H9 (cell line): ENCODE measurements at regions not wholly inside any gene's neighbourhood (a gene's known extent, or its start where the extent isn't known, plus 50 kb on each side); places are given as distances from the start of the nearest gene placed in this dataset.
A peak's percentile ranks its signal among the peaks of the same experiment; 100 is the strongest.

Source experiments
- DNase-seq: peaks from one replicate; pipeline ENCODE4 v3.0.0-alpha.2; 2017
- H2AFZ ChIP-seq: one replicate; pipeline ENCODE4 v1.6.1; 2013; ENCODE audit warnings: mild to moderate bottlenecking, low read length, control low read depth, moderate library complexity
- H2AK5ac ChIP-seq: 2 replicates; pipeline ENCODE4 v1.6.1; 2013; ENCODE audit warnings: low read length, control low read depth, mixed read lengths; ENCODE audit not compliant: insufficient read length
- H2BK120ac ChIP-seq: one replicate; pipeline ENCODE4 v1.6.1; 2013; ENCODE audit warnings: low read depth, mild to moderate bottlenecking, low read length, control low read depth, inconsistent platforms; ENCODE audit not compliant: poor library complexity, severe bottlenecking
- H2BK12ac ChIP-seq: 2 replicates; pipeline ENCODE4 v1.6.1; 2013; ENCODE audit warnings: low read length, control low read depth, mixed read lengths, low read depth; ENCODE audit not compliant: insufficient read length
- H2BK15ac ChIP-seq: 2 replicates; pipeline ENCODE4 v1.6.1; 2013; ENCODE audit warnings: low read depth, low read length, control low read depth
- H2BK20ac ChIP-seq: one replicate; pipeline ENCODE4 v1.6.1; 2013; ENCODE audit warnings: low read depth, mild to moderate bottlenecking, low read length, control low read depth, inconsistent platforms; ENCODE audit not compliant: poor library complexity, severe bottlenecking
- H2BK5ac ChIP-seq: 2 replicates; pipeline ENCODE4 v1.6.1; 2013; ENCODE audit warnings: low read length, control low read depth, mixed read lengths; ENCODE audit not compliant: insufficient read length
- H3K14ac ChIP-seq: 2 replicates; pipeline ENCODE4 v1.6.1; 2013; ENCODE audit warnings: low read length, control low read depth; ENCODE audit not compliant: insufficient read depth
- H3K18ac ChIP-seq: 2 replicates; pipeline ENCODE4 v1.6.1; 2013; ENCODE audit warnings: low read depth, mild to moderate bottlenecking, mixed read lengths, low read length, control low read depth; ENCODE audit not compliant: insufficient read length
- H3K23ac ChIP-seq: 2 replicates; pipeline ENCODE4 v1.6.1; 2013; ENCODE audit warnings: low read length, control low read depth, mixed read lengths, low read depth; ENCODE audit not compliant: insufficient read length
- H3K23me2 ChIP-seq: 2 replicates; pipeline ENCODE4 v1.6.1; 2013; ENCODE audit warnings: low read depth, mild to moderate bottlenecking, mixed read lengths, low read length, control low read depth; ENCODE audit not compliant: insufficient read length, poor library complexity, severe bottlenecking
- H3K27ac ChIP-seq: 2 replicates; pipeline ENCODE4 v1.5.1; 2013; ENCODE audit warnings: low read length, control low read depth, mixed read lengths, low read depth; ENCODE audit not compliant: insufficient read length
- H3K27me3 ChIP-seq: 2 replicates; pipeline ENCODE4 v1.6.1; 2013; ENCODE audit warnings: low read length, control low read depth, inconsistent platforms; ENCODE audit not compliant: insufficient read depth
- H3K4ac ChIP-seq: 2 replicates; pipeline ENCODE4 v1.6.1; 2013; ENCODE audit warnings: low read depth, mild to moderate bottlenecking, control low read depth, inconsistent platforms, low read length, moderate library complexity
- H3K4me1 ChIP-seq: 2 replicates; pipeline ENCODE4 v1.6.1; 2013; ENCODE audit warnings: low read length, control low read depth, inconsistent platforms; ENCODE audit not compliant: insufficient read depth
- H3K4me2 ChIP-seq: 2 replicates; pipeline ENCODE4 v1.6.1; 2013; ENCODE audit warnings: low read length, control low read depth, mixed read lengths; ENCODE audit not compliant: insufficient read length, insufficient read depth
- H3K56ac ChIP-seq: 2 replicates; pipeline ENCODE4 v1.6.1; 2013; ENCODE audit warnings: low read depth, mild to moderate bottlenecking, mixed read lengths, low read length, control low read depth; ENCODE audit not compliant: insufficient read length
- H3K79me1 ChIP-seq: 2 replicates; pipeline ENCODE4 v1.6.1; 2013; ENCODE audit warnings: low read depth, mild to moderate bottlenecking, moderate library complexity, low read length, control low read depth, inconsistent platforms; ENCODE audit not compliant: insufficient read depth, poor library complexity, severe bottlenecking
- H3K79me2 ChIP-seq: 2 replicates; pipeline ENCODE4 v1.6.1; 2013; ENCODE audit warnings: low read length, control low read depth, inconsistent platforms; ENCODE audit not compliant: insufficient read depth
- H3K9ac ChIP-seq: 2 replicates; pipeline ENCODE4 v1.6.1; 2013; ENCODE audit warnings: low read length, control low read depth, mixed read lengths; ENCODE audit not compliant: insufficient read length; ENCODE audit errors: extremely low read depth
- H3K9me3 ChIP-seq: one replicate; pipeline ENCODE4 v1.6.1; 2013; ENCODE audit warnings: low read depth, low read length, inconsistent platforms; ENCODE audit not compliant: control insufficient read depth
- H3T11ph ChIP-seq: one replicate; pipeline ENCODE4 v1.6.1; 2013; ENCODE audit warnings: mild to moderate bottlenecking, low read length, control low read depth, inconsistent platforms
- H4K20me1 ChIP-seq: one replicate; pipeline ENCODE4 v1.6.1; 2013; ENCODE audit not compliant: control insufficient read depth, insufficient read length, insufficient read depth
- H4K5ac ChIP-seq: 2 replicates; pipeline ENCODE4 v1.6.1; 2013; ENCODE audit warnings: low read depth, mild to moderate bottlenecking, mixed read lengths, low read length, control low read depth; ENCODE audit not compliant: insufficient read length
- H4K8ac ChIP-seq: replicated peaks from 2 replicates; pipeline ENCODE4 v1.6.1; 2013; ENCODE audit warnings: low read length, control low read depth, mixed read lengths, low read depth; ENCODE audit not compliant: insufficient read length
- H4K91ac ChIP-seq: 2 replicates; pipeline ENCODE4 v1.6.1; 2013; ENCODE audit warnings: low read depth, mild to moderate bottlenecking, moderate library complexity, mixed read lengths, low read length, control low read depth; ENCODE audit not compliant: insufficient read length
- H3K27ac Mint-ChIP-seq, 3 experiments: 2 replicates in 2 of 3; 3 replicates in 1 of 3; pipeline ENCODE4 v1.8.0; 2020 to 2021; ENCODE audit warnings: mixed read lengths in 3 of 3, mild to moderate bottlenecking in 1 of 3, moderate library complexity in 1 of 3
- H3K27me3 Mint-ChIP-seq: 2 replicates; pipeline ENCODE4 v1.8.0; 2021; ENCODE audit warnings: low read depth, mild to moderate bottlenecking, moderate library complexity, mixed read lengths
- H3K36me3 Mint-ChIP-seq, 3 experiments: 2 replicates in 2 of 3; 3 replicates in 1 of 3; pipeline ENCODE4 v1.8.0; 2020 to 2021; ENCODE audit warnings: low read depth in 3 of 3, mixed read lengths in 3 of 3; ENCODE audit not compliant: insufficient read depth in 1 of 3
- H3K4me1 Mint-ChIP-seq, 2 experiments: 2 replicates each; pipeline ENCODE4 v1.8.0; 2020; ENCODE audit warnings: mixed read lengths in 2 of 2
- H3K4me3 Mint-ChIP-seq, 2 experiments: 2 replicates in 1 of 2; 3 replicates in 1 of 2; pipeline ENCODE4 v1.8.0; 2020 to 2021; ENCODE audit warnings: mild to moderate bottlenecking in 2 of 2, mixed read lengths in 2 of 2, moderate library complexity in 1 of 2
- H3K9me3 Mint-ChIP-seq, 2 experiments: 2 replicates in 1 of 2; 3 replicates in 1 of 2; pipeline ENCODE4 v1.8.0; 2020; ENCODE audit warnings: mild to moderate bottlenecking in 2 of 2, mixed read lengths in 2 of 2, moderate library complexity in 1 of 2
- CTCF ChIP-seq: fragments of 200-600 bp; sonication (generic); conservative IDR thresholded peaks from 3 replicates; pipeline ENCODE4 v1.8.0; 2021; ENCODE audit warnings: antibody characterized with exemption, mild to moderate bottlenecking
- WGBS: extraction: QIAGEN DNeasy Blood & Tissue Kit; methylation state at CpG from one replicate; pipeline ENCODE4 v1.1.7; 2013; ENCODE audit warnings: missing lambda C conversion rate, low lambda C conversion rate, mixed read lengths; ENCODE audit not compliant: insufficient read length; ENCODE audit errors: extremely low coverage; 5-methylcytosine and 5-hydroxymethylcytosine counted together

GRCh38 chr17:71118039-71118438 is 948.7 kb downstream of the KCNJ2 start:
- Histone ChIP-seq H3K9me3 (no peaks in the 10 kb centered on the region), H2BK120ac (no peak overlapping the region), H3K23me2 (no peaks in the 10 kb centered on the region), H2AFZ (no peak overlapping the region), H3K4me1 (0 out of 2 replicates have a peak, but pooled peaks cover 2% of the 10 kb centered on the region), H3K79me1 (no peaks in the 10 kb centered on the region), H3K4ac (no peak overlapping the region), H3K79me2 (no peaks in the 10 kb centered on the region), H2BK5ac (no peak overlapping the region), H3T11ph (no peak overlapping the region), H2BK20ac (no peak overlapping the region), H4K91ac (no peak overlapping the region), H3K18ac (no peak overlapping the region), H3K4me2 (no peak overlapping the region), H2AK5ac (no peak overlapping the region), H3K27ac (no peak overlapping the region), H4K5ac (no peak overlapping the region), H3K9ac (no peak overlapping the region), H4K8ac (no peak overlapping the region), H2BK12ac (no peak overlapping the region), H3K23ac (no peak overlapping the region), H3K14ac (no peak overlapping the region), H2BK15ac (no peak overlapping the region), H4K20me1 (no peaks in the 10 kb centered on the region), H3K56ac (no peak overlapping the region), H3K27me3 (no peaks in the 10 kb centered on the region)
- peaks cover 4 to 9% of the 10 kb centered on the region in 2 experiments; a peak in 3 of 4 replicates for H3K4me1 Mint-ChIP-seq
- no peaks in the 10 kb centered on the region for H3K9me3 Mint-ChIP-seq
- no peak for DNase-seq
- H3K27ac Mint-ChIP-seq, result no peak overlapping the region
- H3K4me3 Mint-ChIP-seq, result no peak overlapping the region
- H3K27me3 Mint-ChIP-seq, result no peaks in the 10 kb centered on the region
- TF ChIP-seq CTCF, result peak; percentile 67
- H3K36me3 Mint-ChIP-seq, result no peaks in the 10 kb centered on the region
- no CpG with 5 or more reads among the region's 4 CpGs for WGBS
